AG04449 (cell line): ENCODE measurements at regions not wholly inside any gene's neighbourhood (a gene's known extent, or its start where the extent isn't known, plus 50 kb on each side); places are given as distances from the start of the nearest gene placed in this dataset.

Experiments used
- CTCF ChIA-PET: fragments of 350-600 bp; formaldehyde crosslinking; extraction: SDS; loops from one replicate; lab custom pipeline; 2021; ENCODE audit warnings: antibody characterized with exemption; lab: Yijun Ruan, JAX
- POLR2A ChIA-PET: fragments of 400-600, 350-600 bp; formaldehyde crosslinking; extraction: SDS; loops from one replicate; lab custom pipeline; 2020; ENCODE audit warnings: antibody characterized with exemption, inconsistent platforms; lab: Yijun Ruan, JAX
- DNase-seq: peaks from one replicate; pipeline ENCODE4 v3.0.0-alpha.2; 2010; ENCODE audit warnings: low read depth, low spot score
- H3K4me3 ChIP-seq: 2 replicates; pipeline ENCODE4 v1.5.1; 2011; ENCODE audit warnings: low read depth, mild to moderate bottlenecking, control low read depth, low read length
- CTCF ChIP-seq: IDR thresholded peaks from one replicate; pipeline ENCODE4 v1.5.1; 2011; ENCODE audit warnings: mild to moderate bottlenecking, moderate library complexity, low read length, control low read depth, inconsistent platforms; ENCODE audit not compliant: insufficient read depth; ENCODE audit errors: missing control alignments

DNA sequence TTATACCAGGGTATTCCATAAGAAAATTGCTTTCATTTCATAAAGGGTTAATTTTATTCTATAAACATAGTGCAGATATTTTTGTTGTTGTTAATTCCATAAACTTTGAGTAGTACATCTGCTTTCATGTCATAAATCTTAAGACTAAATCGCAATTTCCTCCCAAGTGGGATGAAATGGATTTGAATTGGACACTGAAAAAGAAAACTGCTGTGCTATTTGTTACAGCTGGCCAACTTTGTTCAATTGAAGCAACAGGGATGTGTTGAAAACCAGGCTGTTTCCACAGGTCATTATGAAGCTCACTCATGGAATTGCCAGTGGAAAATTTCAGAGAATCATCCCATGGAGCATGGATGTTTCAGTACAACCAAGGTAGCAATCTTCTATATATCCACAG, 252.5 kb upstream of the RGS18 start:
- no peak for DNase-seq
- CTCF ChIA-PET, result no interaction called here
- H3K4me3 ChIP-seq, result no peak overlapping the region
- POLR2A ChIA-PET, result no interaction called here
- TF ChIP-seq CTCF, result no peak

GRCh38 chr1:191907121-191907520, 251.1 kb upstream of the RGS18 start:
- no peak for TF ChIP-seq CTCF
- CTCF ChIA-PET, result no interaction called here
- DNase-seq, result no peak
- POLR2A ChIA-PET, result no interaction called here
- no peak overlapping the region for H3K4me3 ChIP-seq

- ChIA-PET POLR2A (no interaction called here), CTCF (no interaction called here)
- no peak for DNase-seq
- H3K4me3 ChIP-seq, result no peak overlapping the region
- no peak for TF ChIP-seq CTCF
These were observed 248.0 kb upstream of the RGS18 start for GRCh38 chr1:191910245-191910644.

- no peak for TF ChIP-seq CTCF
- no peak overlapping the region for H3K4me3 ChIP-seq
- ChIA-PET POLR2A (no interaction called here), CTCF (no interaction called here)
- DNase-seq, result no peak
These were observed 245.7 kb upstream of the RGS18 start for GRCh38 chr1:191912517-191912916.

- CTCF ChIA-PET, result no interaction called here
These were observed 244.8 kb upstream of the RGS18 start for GRCh38 chr1:191913260-191913977.

GRCh38 chr1:191929383-191929782, 228.9 kb upstream of the RGS18 start:
- ChIA-PET CTCF (no interaction called here), POLR2A (no interaction called here)
- no peak for DNase-seq
- TF ChIP-seq CTCF, result no peak
- H3K4me3 ChIP-seq, result no peak overlapping the region

More at GRCh38 chr1:191913260-191913977, 244.8 kb upstream of the RGS18 start:
- no peak overlapping the region for H3K4me3 ChIP-seq
- no peak for TF ChIP-seq CTCF
- peak; percentile 7 for DNase-seq
- POLR2A ChIA-PET, result no interaction called here
